ENCODE measurements at regions not wholly inside any gene's neighbourhood (a gene's known extent, or its start where the extent isn't known, plus 50 kb on each side); places are given as distances from the start of the nearest gene placed in this dataset.

- DNase-seq (ENCODE audit: low read depth) (no peak), FAIRE-seq (no peak)
- H3K4me3 ChIP-seq (ENCODE audit: low read depth, low read length): no peak overlapping the region
- H3K36me3 ChIP-seq (ENCODE audit: control insufficient read depth, insufficient read depth, low read length): no peaks in the 10 kb centered on the region
- no peak for TF ChIP-seq CTCF (IDR thresholded peaks at IDR 0.05; ENCODE audit: insufficient read depth, low read length, severe bottlenecking)
- no peaks in the 10 kb centered on the region for H3K27me3 ChIP-seq (ENCODE audit: control insufficient read depth, insufficient read depth, low read length)
Observed at GRCh38 chr17:22654447-22654846, 962.1 kb downstream of the KCNJ18 start.

- DNase-seq (ENCODE audit: low read depth) (no peak), FAIRE-seq (no peak)
- H3K36me3 ChIP-seq (ENCODE audit: control insufficient read depth, insufficient read depth, low read length): no peaks in the 10 kb centered on the region
- no peak overlapping the region for H3K4me3 ChIP-seq (ENCODE audit: low read depth, low read length)
- H3K27me3 ChIP-seq (ENCODE audit: control insufficient read depth, insufficient read depth, low read length): no peaks in the 10 kb centered on the region
- no peak for TF ChIP-seq CTCF (IDR thresholded peaks at IDR 0.05; ENCODE audit: insufficient read depth, low read length, severe bottlenecking)
Observed at GRCh38 chr17:22669721-22670120, 977.4 kb downstream of the KCNJ18 start.

GRCh38 chr17:22671110-22671509 lies 978.8 kb downstream of the KCNJ18 start:
- FAIRE-seq (no peak), DNase-seq (ENCODE audit: low read depth) (no peak)
- no peaks in the 10 kb centered on the region for H3K36me3 ChIP-seq (ENCODE audit: control insufficient read depth, insufficient read depth, low read length)
- no peak for TF ChIP-seq CTCF (IDR thresholded peaks at IDR 0.05; ENCODE audit: insufficient read depth, low read length, severe bottlenecking)
- H3K4me3 ChIP-seq (ENCODE audit: low read depth, low read length): no peak overlapping the region
- H3K27me3 ChIP-seq (ENCODE audit: control insufficient read depth, insufficient read depth, low read length): no peaks in the 10 kb centered on the region

GRCh38 chr17:22692066-22692805 lies 999.9 kb downstream of the KCNJ18 start:
- FAIRE-seq: no peak
- TF ChIP-seq CTCF (IDR thresholded peaks at IDR 0.05; ENCODE audit: insufficient read depth, low read length, severe bottlenecking): no peak

GRCh38 chr17:22692806-22693171 lies 1000.5 kb downstream of the KCNJ18 start:
- no peak overlapping the region for H3K4me3 ChIP-seq (ENCODE audit: low read depth, low read length)
- H3K36me3 ChIP-seq (ENCODE audit: control insufficient read depth, insufficient read depth, low read length): no peaks in the 10 kb centered on the region
- DNase-seq (ENCODE audit: low read depth): no peak
- TF ChIP-seq CTCF (IDR thresholded peaks at IDR 0.05; ENCODE audit: insufficient read depth, low read length, severe bottlenecking): no peak
- no peak for FAIRE-seq
- no peaks in the 10 kb centered on the region for H3K27me3 ChIP-seq (ENCODE audit: control insufficient read depth, insufficient read depth, low read length)

More at GRCh38 chr17:22692066-22692805, 999.9 kb downstream of the KCNJ18 start:
- Histone ChIP-seq H3K27me3 (ENCODE audit: control insufficient read depth, insufficient read depth, low read length) (no peaks in the 10 kb centered on the region), H3K36me3 (ENCODE audit: control insufficient read depth, insufficient read depth, low read length) (no peaks in the 10 kb centered on the region), H3K4me3 (ENCODE audit: low read depth, low read length) (no peak overlapping the region)
- no peak for DNase-seq (ENCODE audit: low read depth)

Data from bronchial epithelial cell (primary cell).